GM18870 (cell line): ENCODE measurements at regions not wholly inside any gene's neighbourhood (a gene's known extent, or its start where the extent isn't known, plus 50 kb on each side); places are given as distances from the start of the nearest gene placed in this dataset.

ENCODE experiments used
- ATAC-seq: cut with Tn5 transposase; IDR thresholded peaks from one replicate; pipeline ENCODE4 v1.9.1; 2021; ENCODE audit warnings: moderate library complexity; ENCODE audit not compliant: unreplicated experiment

DNA sequence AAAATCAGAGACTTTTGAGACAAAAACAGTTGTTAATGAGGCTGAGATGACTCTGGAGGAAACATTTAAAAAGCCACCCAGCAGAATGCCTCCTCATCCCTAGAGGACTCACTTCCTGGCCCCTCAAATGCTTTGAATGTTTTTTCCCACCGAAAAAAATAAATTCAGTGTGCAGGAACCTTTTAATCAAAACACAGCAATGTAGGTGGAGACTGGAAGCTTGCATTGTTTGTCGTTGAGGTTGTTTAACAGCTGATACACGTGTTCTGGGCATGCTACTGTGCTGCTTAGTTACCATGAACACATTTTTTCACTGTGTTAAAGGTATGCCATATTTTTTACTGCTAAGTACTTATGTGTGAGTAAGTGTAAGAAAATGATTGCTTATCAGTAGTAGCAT is 65.7 kb upstream of the ADCY2 start:
- ATAC-seq = no peak

DNA sequence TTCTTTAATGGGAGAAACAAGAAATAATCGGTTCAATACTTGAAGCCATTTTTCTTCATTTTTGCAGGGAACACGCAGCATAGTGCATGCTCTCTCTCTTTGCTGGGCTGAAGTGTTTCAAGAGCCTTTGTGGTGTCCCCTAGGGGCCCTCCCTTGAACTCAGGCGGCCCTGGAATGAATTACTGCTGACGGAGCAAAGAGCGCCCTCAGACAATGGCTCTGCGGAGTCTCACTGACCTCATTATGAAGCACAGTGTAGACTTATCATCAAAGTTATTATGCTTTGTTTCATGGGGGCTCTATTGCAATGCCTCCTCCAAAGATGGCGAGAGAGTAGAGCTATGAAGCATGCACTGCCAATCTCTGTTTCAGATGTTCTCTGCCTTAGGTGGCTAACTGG is 64.8 kb upstream of the ADCY2 start:
- no peak for ATAC-seq
